Mesenchymal stem cell (in vitro differentiated cells and primary cell): ENCODE measurements at regions not wholly inside any gene's neighbourhood (a gene's known extent, or its start where the extent isn't known, plus 50 kb on each side); places are given as distances from the start of the nearest gene placed in this dataset.
A peak's percentile ranks its signal among the peaks of the same experiment; 100 is the strongest.

Experiments used
- DNase-seq: peaks from one replicate; pipeline ENCODE4 v3.0.0-alpha.2; 2013
- H2AFZ ChIP-seq: one replicate; pipeline ENCODE4 v1.6.1; 2013; ENCODE audit warnings: low read depth, mild to moderate bottlenecking, control low read depth, inconsistent platforms, low read length, moderate library complexity
- H2AK5ac ChIP-seq: 2 replicates; pipeline ENCODE4 v1.6.1; 2013; ENCODE audit warnings: low read length, moderate library complexity, mild to moderate bottlenecking, inconsistent platforms; ENCODE audit not compliant: severe bottlenecking
- H2BK120ac ChIP-seq: one replicate; pipeline ENCODE4 v1.6.1; 2013; ENCODE audit warnings: low read depth, mild to moderate bottlenecking, inconsistent platforms, low read length, moderate library complexity
- H2BK12ac ChIP-seq, 2 experiments: one replicate each; pipeline ENCODE4 v1.6.1; 2013; ENCODE audit warnings: inconsistent platforms in 2 of 2, low read length in 2 of 2, mild to moderate bottlenecking in 2 of 2, moderate library complexity in 2 of 2, control low read depth in 1 of 2
- H2BK15ac ChIP-seq: one replicate; pipeline ENCODE4 v1.6.1; 2013; ENCODE audit warnings: mild to moderate bottlenecking, low read depth, inconsistent platforms; ENCODE audit not compliant: poor library complexity, severe bottlenecking
- H2BK5ac ChIP-seq: 2 replicates; pipeline ENCODE4 v1.6.1; 2013; ENCODE audit warnings: low read depth, mild to moderate bottlenecking, low read length, control low read depth, inconsistent platforms; ENCODE audit not compliant: poor library complexity, severe bottlenecking
- H3K14ac ChIP-seq, 2 experiments: one replicate each; pipeline ENCODE4 v1.6.1; 2013; ENCODE audit warnings: inconsistent platforms in 2 of 2, low read length in 2 of 2, control low read depth in 1 of 2, mild to moderate bottlenecking in 1 of 2, moderate library complexity in 1 of 2
- H3K18ac ChIP-seq, 2 experiments: one replicate each; pipeline ENCODE4 v1.6.1; 2013; ENCODE audit warnings: inconsistent platforms in 2 of 2, low read length in 2 of 2, control low read depth in 1 of 2, low read depth in 1 of 2, mild to moderate bottlenecking in 1 of 2
- H3K23ac ChIP-seq, 2 experiments: one replicate each; pipeline ENCODE4 v1.6.1; 2013; ENCODE audit warnings: inconsistent platforms in 2 of 2, low read length in 2 of 2, mild to moderate bottlenecking in 2 of 2, moderate library complexity in 2 of 2, control low read depth in 1 of 2
- H3K27ac ChIP-seq: 2 replicates; pipeline ENCODE4 v1.5.1; 2013; ENCODE audit warnings: mild to moderate bottlenecking, moderate library complexity, low read length, control low read depth, inconsistent platforms; ENCODE audit not compliant: poor library complexity, severe bottlenecking
- H3K27me3 ChIP-seq, 2 experiments: 2 replicates each; pipeline versions ENCODE4 v1.6.1 to v1.7.0; 2013; ENCODE audit warnings: low read length in 2 of 2, mild to moderate bottlenecking in 2 of 2, moderate library complexity in 2 of 2, control low read depth in 1 of 2, inconsistent platforms in 1 of 2; ENCODE audit not compliant: control insufficient read depth in 1 of 2, insufficient read depth in 1 of 2
- H3K36me3 ChIP-seq, 2 experiments: 2 replicates each; pipeline versions ENCODE4 v1.6.1 to v1.7.0; 2013; ENCODE audit warnings: low read length in 2 of 2, control low read depth in 1 of 2, inconsistent platforms in 1 of 2, low read depth in 1 of 2, mild to moderate bottlenecking in 1 of 2; ENCODE audit not compliant: insufficient read depth in 2 of 2, control insufficient read depth in 1 of 2
- H3K4ac ChIP-seq, 2 experiments: one replicate each; pipeline ENCODE4 v1.6.1; 2013; ENCODE audit warnings: inconsistent platforms in 2 of 2, low read length in 2 of 2, mild to moderate bottlenecking in 2 of 2, moderate library complexity in 2 of 2, control low read depth in 1 of 2, low read depth in 1 of 2
- H3K4me1 ChIP-seq: 2 replicates; pipeline ENCODE4 v1.6.1; 2013; ENCODE audit warnings: low read depth, low read length, control low read depth; ENCODE audit not compliant: control insufficient read depth, insufficient read depth
- H3K4me2 ChIP-seq: 2 replicates; pipeline ENCODE4 v1.6.1; 2013; ENCODE audit warnings: low read length, mild to moderate bottlenecking, inconsistent platforms; ENCODE audit not compliant: poor library complexity, severe bottlenecking
- H3K4me3 ChIP-seq, 2 experiments: 2 replicates each; pipeline versions ENCODE4 v1.5.1 to v1.7.0; 2013; ENCODE audit warnings: low read length in 2 of 2, mild to moderate bottlenecking in 2 of 2, control low read depth in 1 of 2, low read depth in 1 of 2; ENCODE audit not compliant: insufficient read depth in 1 of 2
- H3K79me1 ChIP-seq: replicated peaks from 2 replicates; pipeline ENCODE4 v1.6.1; 2013; ENCODE audit warnings: mild to moderate bottlenecking, control low read depth, low read length, inconsistent platforms; ENCODE audit not compliant: poor library complexity, severe bottlenecking
- H3K9ac ChIP-seq: 2 replicates; pipeline ENCODE4 v1.7.0; 2013; ENCODE audit warnings: mild to moderate bottlenecking, low read length, moderate library complexity
- H3K9me3 ChIP-seq: 2 replicates; pipeline ENCODE4 v1.7.0; 2013; ENCODE audit warnings: mild to moderate bottlenecking, low read length; ENCODE audit not compliant: control insufficient read depth
- H4K8ac ChIP-seq: one replicate; pipeline ENCODE4 v1.6.1; 2013; ENCODE audit warnings: inconsistent platforms, mild to moderate bottlenecking, low read length, moderate library complexity
- H4K91ac ChIP-seq: one replicate; pipeline ENCODE4 v1.6.1; 2013; ENCODE audit warnings: mild to moderate bottlenecking, low read length, inconsistent platforms
- WGBS: methylation state at CpG from one replicate; pipeline ENCODE4 v1.1.7; 2013; ENCODE audit warnings: mixed read lengths; 5-methylcytosine and 5-hydroxymethylcytosine counted together

DNA sequence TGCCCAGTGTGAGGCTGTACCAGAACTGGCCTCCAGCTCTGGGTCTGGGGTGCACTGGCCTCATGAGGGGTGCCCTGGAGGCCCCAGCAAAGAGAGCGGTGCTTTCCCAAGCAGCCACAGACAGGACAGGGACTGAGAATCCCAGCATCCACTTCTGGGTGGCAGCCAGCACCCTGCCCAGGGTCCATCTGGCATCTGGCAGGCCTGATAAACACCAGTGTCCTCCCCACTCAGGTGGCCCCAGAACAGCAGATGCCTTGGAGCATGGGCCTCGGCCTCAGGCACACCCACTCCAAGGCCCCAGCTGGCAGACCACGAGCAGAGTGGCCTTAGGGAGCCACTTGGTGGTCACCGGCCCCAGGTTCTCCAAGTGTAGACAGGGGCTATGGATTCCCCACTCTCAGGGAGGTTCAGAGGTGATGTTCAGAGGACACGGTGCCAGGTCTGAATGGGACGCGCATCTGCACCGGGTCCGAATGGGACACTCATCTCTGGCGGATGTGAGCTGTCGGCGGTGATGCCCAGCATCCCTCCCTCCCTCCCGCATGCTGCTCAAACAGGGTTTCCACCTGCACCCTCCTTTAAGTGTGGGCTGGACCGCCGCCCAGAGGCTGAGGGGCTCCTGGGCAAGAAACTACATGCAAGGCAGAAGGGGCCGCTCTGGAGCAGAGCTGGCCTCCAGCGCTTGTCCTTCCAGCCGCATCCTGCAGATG is 82.2 kb upstream of the GPC1 start:
- Histone ChIP-seq H2AFZ (no peak overlapping the region), H3K4ac (no peak overlapping the region), H4K8ac (no peak overlapping the region), H3K9me3 (no peaks in the 10 kb centered on the region), H3K4me3 (no peak overlapping the region), H3K9ac (no peak overlapping the region), H2BK12ac (no peak overlapping the region), H2BK5ac (no peak overlapping the region), H3K4me2 (no peak overlapping the region), H3K79me1 (no peaks in the 10 kb centered on the region), H2BK15ac (no peak overlapping the region), H3K27ac (no peak overlapping the region), H3K36me3 (no peaks in the 10 kb centered on the region), H3K27me3 (peaks cover 8 to 74% of the 10 kb centered on the region in 2 experiments), H3K23ac (no peak overlapping the region), H2AK5ac (no peak overlapping the region), H3K14ac (no peak overlapping the region), H3K18ac (no peak overlapping the region), H4K91ac (no peak overlapping the region), H2BK120ac (no peak overlapping the region), H3K4me1 (peaks cover 3% of the 10 kb centered on the region)
- 88% methylated on average over 18 of the region's 18 CpGs for WGBS
- no peak for DNase-seq

GRCh38 chr2:240353944-240354343 is 81.5 kb upstream of the GPC1 start:
- Histone ChIP-seq H3K9me3 (no peaks in the 10 kb centered on the region), H3K4me2 (no peak overlapping the region), H2BK15ac (no peak overlapping the region), H2BK120ac (no peak overlapping the region), H3K14ac (no peak overlapping the region), H3K27me3 (peaks cover 8 to 67% of the 10 kb centered on the region in 2 experiments), H2BK12ac (no peak overlapping the region), H3K4me1 (peaks cover 3% of the 10 kb centered on the region), H2AFZ (no peak overlapping the region), H3K4me3 (no peak overlapping the region), H4K91ac (no peak overlapping the region), H3K23ac (no peak overlapping the region), H4K8ac (no peak overlapping the region), H2BK5ac (no peak overlapping the region), H3K27ac (no peak overlapping the region), H3K4ac (no peak overlapping the region), H3K9ac (no peak overlapping the region), H3K18ac (no peak overlapping the region), H3K36me3 (no peaks in the 10 kb centered on the region), H3K79me1 (no peaks in the 10 kb centered on the region), H2AK5ac (no peak overlapping the region)
- 88% methylated on average over 9 of the region's 9 CpGs for WGBS
- no peak for DNase-seq

GRCh38 chr2:240355001-240355891 is 80.2 kb upstream of the GPC1 start:
- Histone ChIP-seq H3K9ac (no peak overlapping the region), H3K4ac (no peak overlapping the region), H3K4me1 (peaks cover 3% of the 10 kb centered on the region), H3K18ac (peak overlapping the region in 1 of 2 experiments; percentile 14), H2BK12ac (no peak overlapping the region), H3K27ac (no peak overlapping the region), H3K27me3 (peaks cover 8 to 54% of the 10 kb centered on the region in 2 experiments), H2BK120ac (no peak overlapping the region), H2BK15ac (no peak overlapping the region), H3K23ac (no peak overlapping the region), H3K4me2 (no peak overlapping the region), H3K36me3 (no peaks in the 10 kb centered on the region), H4K91ac (no peak overlapping the region), H2AK5ac (no peak overlapping the region), H3K4me3 (no peak overlapping the region), H2AFZ (no peak overlapping the region), H3K14ac (peak overlapping the region in 1 of 2 experiments; percentile 64), H3K79me1 (no peaks in the 10 kb centered on the region), H3K9me3 (peaks cover 9% of the 10 kb centered on the region), H2BK5ac (no peak overlapping the region), H4K8ac (no peak overlapping the region)
- peak; percentile 42 for DNase-seq
- whole genome bisulfite sequencing, result 90% methylated on average over 16 of the region's 17 CpGs

GRCh38 chr2:240355962-240356361 is 79.5 kb upstream of the GPC1 start:
- no peak overlapping the region for H3K18ac ChIP-seq
- H2BK120ac ChIP-seq, result no peak overlapping the region
- H2BK15ac ChIP-seq, result no peak overlapping the region
- no peak overlapping the region for H4K91ac ChIP-seq
- WGBS, result 91% methylated on average over 17 of the region's 17 CpGs
- no peak overlapping the region for H2AFZ ChIP-seq
- no peak overlapping the region for H3K23ac ChIP-seq
- H3K9ac ChIP-seq, result no peak overlapping the region
- H3K4ac ChIP-seq, result no peak overlapping the region
- no peaks in the 10 kb centered on the region for H3K36me3 ChIP-seq
- peaks cover 16% of the 10 kb centered on the region for H3K9me3 ChIP-seq
- H3K79me1 ChIP-seq, result no peaks in the 10 kb centered on the region
- no peak overlapping the region for H3K27ac ChIP-seq
- no peak overlapping the region for H4K8ac ChIP-seq
- H2AK5ac ChIP-seq, result no peak overlapping the region
- DNase-seq, result no peak
- H3K14ac ChIP-seq, result no peak overlapping the region
- H3K27me3 ChIP-seq, result peaks cover 8 to 47% of the 10 kb centered on the region in 2 experiments
- peaks cover 3% of the 10 kb centered on the region for H3K4me1 ChIP-seq
- H2BK5ac ChIP-seq, result no peak overlapping the region
- H3K4me3 ChIP-seq, result no peak overlapping the region
- no peak overlapping the region for H3K4me2 ChIP-seq
- no peak overlapping the region for H2BK12ac ChIP-seq
